ENCODE measurements at regions not wholly inside any gene's neighbourhood (a gene's known extent, or its start where the extent isn't known, plus 50 kb on each side); places are given as distances from the start of the nearest gene placed in this dataset.
"Not testable (repeated sequence)": the region's sequence is repeated elsewhere in the genome, so short reads cannot be mapped to it uniquely, and the experiment has no call there.

DNA sequence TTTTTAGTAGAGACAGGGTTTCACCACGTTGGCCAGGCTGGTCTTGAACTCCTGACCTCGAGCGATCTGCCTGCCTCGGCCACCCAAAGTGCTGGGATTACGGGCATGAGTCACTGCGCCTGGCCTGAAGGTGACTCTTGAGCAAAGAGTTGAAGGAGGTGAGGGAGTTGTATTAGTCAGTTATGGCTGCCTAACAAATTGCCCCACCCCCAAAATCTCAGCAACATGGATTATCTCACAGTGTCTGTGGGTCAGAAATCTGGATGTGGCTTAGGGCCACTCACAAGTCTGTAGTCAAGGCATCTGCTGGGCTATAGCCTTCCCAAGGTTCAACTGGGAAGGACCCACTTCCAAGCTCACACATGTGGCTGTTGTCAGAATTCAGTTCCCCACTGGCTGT, 52.8 kb upstream of the ADGRE5 start:
- Histone ChIP-seq H3K4me1 (no peaks in the 10 kb centered on the region), H3K27ac (no peak overlapping the region), H3K4me3 (no peak overlapping the region), H3K9me3 (no peaks in the 10 kb centered on the region), H3K36me3 (no peaks in the 10 kb centered on the region), H3K27me3 (no peaks in the 10 kb centered on the region)
- WGBS (ENCODE audit: insufficient coverage, low coverage, low lambda C conversion rate, missing lambda C conversion rate), result no CpG with 5 or more reads among the region's 6 CpGs
- TF ChIP-seq POLR2A (IDR thresholded peaks at IDR 0.05), result no peak
- TF ChIP-seq, protein P1, sequence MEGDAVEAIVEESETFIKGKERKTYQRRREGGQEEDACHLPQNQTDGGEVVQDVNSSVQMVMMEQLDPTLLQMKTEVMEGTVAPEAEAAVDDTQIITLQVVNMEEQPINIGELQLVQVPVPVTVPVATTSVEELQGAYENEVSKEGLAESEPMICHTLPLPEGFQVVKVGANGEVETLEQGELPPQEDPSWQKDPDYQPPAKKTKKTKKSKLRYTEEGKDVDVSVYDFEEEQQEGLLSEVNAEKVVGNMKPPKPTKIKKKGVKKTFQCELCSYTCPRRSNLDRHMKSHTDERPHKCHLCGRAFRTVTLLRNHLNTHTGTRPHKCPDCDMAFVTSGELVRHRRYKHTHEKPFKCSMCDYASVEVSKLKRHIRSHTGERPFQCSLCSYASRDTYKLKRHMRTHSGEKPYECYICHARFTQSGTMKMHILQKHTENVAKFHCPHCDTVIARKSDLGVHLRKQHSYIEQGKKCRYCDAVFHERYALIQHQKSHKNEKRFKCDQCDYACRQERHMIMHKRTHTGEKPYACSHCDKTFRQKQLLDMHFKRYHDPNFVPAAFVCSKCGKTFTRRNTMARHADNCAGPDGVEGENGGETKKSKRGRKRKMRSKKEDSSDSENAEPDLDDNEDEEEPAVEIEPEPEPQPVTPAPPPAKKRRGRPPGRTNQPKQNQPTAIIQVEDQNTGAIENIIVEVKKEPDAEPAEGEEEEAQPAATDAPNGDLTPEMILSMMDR (IDR thresholded peaks at IDR 0.05), result no peak
- ATAC-seq (no peak), DNase-seq (no peak)
- intact Hi-C loops (cut with DNase I), result no loop called here

- H3K27ac ChIP-seq; H3K4me3 ChIP-seq; H3K27me3 ChIP-seq; H3K9me3 ChIP-seq; intact Hi-C loops (cut with DNase I); ATAC-seq; DNase-seq; H3K36me3 ChIP-seq; H3K4me1 ChIP-seq: not testable (repeated sequence)
- WGBS (ENCODE audit: insufficient coverage, low coverage, low lambda C conversion rate, missing lambda C conversion rate), result 24% methylated on average over 8 of the region's 8 CpGs
Measured at GRCh38 chr19:14327061-14327460, 54.2 kb upstream of the ADGRE5 start.

DNA sequence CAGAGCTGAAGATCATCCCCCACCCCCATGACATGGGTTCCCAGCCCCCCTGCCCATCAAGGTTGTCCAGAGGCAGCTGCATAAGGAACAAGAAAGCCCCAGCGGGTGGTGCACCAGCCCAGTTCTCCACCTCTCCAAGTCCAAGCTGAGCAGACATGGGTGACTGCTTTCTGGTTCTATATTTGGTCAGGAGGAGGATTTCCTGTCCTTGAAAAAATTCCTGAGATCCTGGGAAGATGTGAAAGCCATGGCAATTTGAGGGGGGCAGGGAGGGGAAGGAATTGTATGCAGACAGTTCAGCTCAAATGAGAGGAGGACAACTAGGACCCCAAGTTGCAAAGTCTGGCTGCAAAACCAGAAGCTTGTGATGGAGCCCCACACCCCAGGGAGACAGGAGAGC, 55.4 kb upstream of the ADGRE5 start:
- H3K36me3 ChIP-seq, result no peaks in the 10 kb centered on the region
- no peaks in the 10 kb centered on the region for H3K27me3 ChIP-seq
- no peaks in the 10 kb centered on the region for H3K9me3 ChIP-seq
- DNase-seq (no peak), ATAC-seq (no peak)
- intact Hi-C loops (cut with DNase I), result no loop called here
- no peak overlapping the region for H3K4me3 ChIP-seq
- no peaks in the 10 kb centered on the region for H3K4me1 ChIP-seq
- H3K27ac ChIP-seq, result no peak overlapping the region
- TF ChIP-seq, protein P1 (IDR thresholded peaks at IDR 0.05), result no peak
- TF ChIP-seq POLR2A (IDR thresholded peaks at IDR 0.05), result no peak
- 60% methylated on average over 1 of the region's 1 CpG for WGBS (ENCODE audit: insufficient coverage, low coverage, low lambda C conversion rate, missing lambda C conversion rate)

DNA sequence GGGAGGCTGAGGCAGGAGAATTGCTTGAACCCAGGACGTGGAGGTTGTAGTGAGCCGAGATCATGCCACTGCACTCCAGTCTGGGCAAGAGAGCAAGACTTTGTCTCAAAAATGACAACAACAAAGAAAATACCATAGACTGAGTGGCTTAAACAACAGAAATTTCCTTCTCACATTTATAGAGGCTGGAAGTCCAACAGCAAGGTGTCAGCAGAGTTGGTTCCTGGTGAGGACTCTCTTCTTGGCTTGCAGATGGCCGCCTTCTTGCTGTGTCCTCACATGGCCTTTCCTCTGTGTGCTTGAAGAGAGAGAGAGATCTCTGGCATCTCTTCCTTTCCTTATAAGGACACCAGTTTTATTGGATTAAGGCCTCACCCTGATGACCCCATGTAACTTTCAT, 56.1 kb upstream of the ADGRE5 start:
- 76% methylated on average over 2 of the region's 3 CpGs for WGBS (ENCODE audit: insufficient coverage, low coverage, low lambda C conversion rate, missing lambda C conversion rate)
- H3K9me3 ChIP-seq, result no peaks in the 10 kb centered on the region
- H3K4me3 ChIP-seq, result no peak overlapping the region
- no peak for DNase-seq
- H3K4me1 ChIP-seq, result no peaks in the 10 kb centered on the region
- ATAC-seq, result no peak
- intact Hi-C loops (cut with DNase I), result no loop called here
- TF ChIP-seq, protein P1 (IDR thresholded peaks at IDR 0.05), result no peak
- no peak for TF ChIP-seq POLR2A (IDR thresholded peaks at IDR 0.05)
- no peak overlapping the region for H3K27ac ChIP-seq
- no peaks in the 10 kb centered on the region for H3K27me3 ChIP-seq
- H3K36me3 ChIP-seq, result no peaks in the 10 kb centered on the region

- no peak for ATAC-seq
- H3K27ac ChIP-seq, result no peak overlapping the region
- H3K4me3 ChIP-seq, result no peak overlapping the region
- H3K4me1 ChIP-seq, result no peaks in the 10 kb centered on the region
- no peaks in the 10 kb centered on the region for H3K9me3 ChIP-seq
- no peaks in the 10 kb centered on the region for H3K27me3 ChIP-seq
- WGBS (ENCODE audit: insufficient coverage, low coverage, low lambda C conversion rate, missing lambda C conversion rate), result 81% methylated on average over 6 of the region's 7 CpGs
- DNase-seq, result no peak
- H3K36me3 ChIP-seq, result no peaks in the 10 kb centered on the region
- TF ChIP-seq, protein P1 (IDR thresholded peaks at IDR 0.05), result no peak
- no peak for TF ChIP-seq POLR2A (IDR thresholded peaks at IDR 0.05)
- intact Hi-C loops (cut with DNase I), result no loop called here
Measured at GRCh38 chr19:14322889-14323463, 58.3 kb upstream of the ADGRE5 start.

Data from right lobe of liver (tissue), 6 donors.